DMS114 treated with DMSO at 0.1 percent for 48 hours (cell line): ENCODE measurements at regions not wholly inside any gene's neighbourhood (a gene's known extent, or its start where the extent isn't known, plus 50 kb on each side); places are given as distances from the start of the nearest gene placed in this dataset.
A peak's percentile ranks its signal among the peaks of the same experiment; 100 is the strongest.

Experiments used
- DNase-seq: peaks from one replicate; lab custom pipeline; 2025; ENCODE audit not compliant: unreplicated experiment; lab: John Stamatoyannopoulos, UW

DNA sequence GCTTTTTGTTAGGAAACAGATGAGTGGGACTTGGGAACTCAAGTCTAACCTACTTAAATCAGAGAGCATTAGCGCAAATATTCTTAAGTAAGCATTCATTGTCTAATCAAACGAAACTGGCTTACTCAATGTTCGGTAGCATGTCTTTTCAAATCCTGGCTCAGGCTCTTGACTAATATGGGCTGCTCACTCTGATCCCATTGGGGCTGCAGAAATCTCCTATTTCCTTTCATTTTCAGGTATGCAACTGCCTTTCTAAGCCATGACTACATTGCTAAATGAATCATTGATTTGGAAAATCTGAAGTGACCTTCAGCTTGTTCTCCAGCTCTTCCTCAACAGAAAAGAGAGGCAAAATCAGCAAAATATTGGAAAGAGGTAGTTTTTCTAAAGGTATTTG lies 2084.4 kb upstream of the PIK3C3 start:
- DNase-seq = no peak

- no peak for DNase-seq
These were observed 2091.1 kb upstream of the PIK3C3 start for GRCh38 chr18:39863916-39864315.

DNA sequence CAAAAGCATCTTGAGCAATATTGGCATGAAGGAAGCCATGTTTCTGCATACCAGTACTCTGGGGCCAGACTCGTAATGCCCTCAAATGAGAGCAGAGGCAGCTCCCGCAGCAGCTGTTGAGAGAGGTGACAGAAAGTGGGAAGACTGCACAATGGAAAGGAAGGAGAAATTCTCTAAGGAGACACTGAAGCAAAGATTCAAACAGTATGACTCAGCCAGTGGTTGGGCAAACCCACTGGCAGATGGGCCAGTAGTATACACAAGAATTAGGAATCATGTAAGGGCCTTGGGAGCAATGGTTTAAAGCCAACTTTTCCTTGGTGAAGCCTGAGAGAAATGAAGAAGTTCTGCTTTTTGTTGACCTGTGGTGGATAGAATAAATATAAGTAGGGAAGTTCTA lies 2092.7 kb upstream of the PIK3C3 start:
- DNase-seq = no peak

- DNase-seq = no peak
These were observed 2100.7 kb upstream of the PIK3C3 start for GRCh38 chr18:39854291-39854690.

- DNase-seq = no peak
These were observed 2108.8 kb upstream of the PIK3C3 start for GRCh38 chr18:39846265-39846664.

GRCh38 chr18:39845631-39846030 lies 2109.4 kb upstream of the PIK3C3 start:
- no peak for DNase-seq

GRCh38 chr18:39845106-39845505 lies 2109.9 kb upstream of the PIK3C3 start:
- no peak for DNase-seq

GRCh38 chr18:39843546-39843945 lies 2111.5 kb upstream of the PIK3C3 start:
- DNase-seq = no peak

DNA sequence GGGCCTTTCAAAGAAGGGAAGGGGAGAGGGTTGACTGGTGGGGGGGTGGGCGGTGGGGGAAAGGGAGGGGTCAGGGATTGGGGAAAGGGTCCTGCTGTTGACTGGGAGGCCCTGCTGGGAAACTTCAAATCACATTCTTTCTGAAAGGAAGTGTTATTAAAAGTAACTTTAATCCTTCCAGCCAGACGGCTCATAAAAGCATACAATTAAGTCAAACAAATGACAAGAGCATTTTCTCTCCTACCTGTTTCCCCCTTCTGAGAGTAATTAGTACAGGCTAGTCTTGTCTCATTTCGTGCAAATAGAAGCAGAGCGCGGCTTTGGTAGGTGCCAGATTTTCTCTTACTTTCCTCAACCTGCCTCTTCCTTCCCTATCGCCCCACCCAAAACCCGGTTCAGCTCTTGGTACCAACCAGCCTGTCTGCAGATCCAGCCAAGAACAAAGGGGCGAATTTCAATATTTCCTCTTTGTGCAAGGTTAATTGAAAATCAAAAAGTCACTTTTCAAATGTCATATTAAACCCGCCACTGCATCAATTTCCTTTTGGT lies 2112.6 kb upstream of the PIK3C3 start:
- DNase-seq = no peak

- DNase-seq = peak; percentile 51
These were observed 2113.3 kb upstream of the PIK3C3 start for GRCh38 chr18:39841482-39842365.

GRCh38 chr18:39840856-39841481 lies 2114.1 kb upstream of the PIK3C3 start:
- no peak for DNase-seq

DNA sequence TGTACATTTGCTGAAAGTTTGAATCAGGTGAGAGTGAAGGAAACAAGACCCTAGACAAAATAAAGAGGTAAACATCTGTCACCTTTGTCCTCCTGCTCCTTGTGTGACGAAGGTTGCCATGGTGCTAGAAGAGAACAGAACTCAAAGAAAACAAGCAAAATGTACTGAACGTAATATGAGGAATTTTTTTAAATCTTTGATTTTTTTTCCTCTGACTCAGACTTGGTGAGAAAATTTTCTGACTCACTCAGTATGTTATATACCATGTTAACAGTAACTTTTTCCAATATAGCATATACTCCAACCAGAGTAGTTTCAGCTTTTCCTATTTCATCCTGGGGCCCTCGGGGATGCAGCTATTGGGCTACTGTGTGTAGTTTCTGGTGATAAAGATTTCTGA lies 2114.6 kb upstream of the PIK3C3 start:
- DNase-seq = no peak

GRCh38 chr18:39839782-39840181 lies 2115.3 kb upstream of the PIK3C3 start:
- DNase-seq = no peak

- DNase-seq = no peak
These were observed 2116.2 kb upstream of the PIK3C3 start for GRCh38 chr18:39838831-39839230.

- DNase-seq = no peak
These were observed 2119.6 kb upstream of the PIK3C3 start for GRCh38 chr18:39835303-39836030.

- no peak for DNase-seq
These were observed 2120.4 kb upstream of the PIK3C3 start for GRCh38 chr18:39834636-39835035.

DNA sequence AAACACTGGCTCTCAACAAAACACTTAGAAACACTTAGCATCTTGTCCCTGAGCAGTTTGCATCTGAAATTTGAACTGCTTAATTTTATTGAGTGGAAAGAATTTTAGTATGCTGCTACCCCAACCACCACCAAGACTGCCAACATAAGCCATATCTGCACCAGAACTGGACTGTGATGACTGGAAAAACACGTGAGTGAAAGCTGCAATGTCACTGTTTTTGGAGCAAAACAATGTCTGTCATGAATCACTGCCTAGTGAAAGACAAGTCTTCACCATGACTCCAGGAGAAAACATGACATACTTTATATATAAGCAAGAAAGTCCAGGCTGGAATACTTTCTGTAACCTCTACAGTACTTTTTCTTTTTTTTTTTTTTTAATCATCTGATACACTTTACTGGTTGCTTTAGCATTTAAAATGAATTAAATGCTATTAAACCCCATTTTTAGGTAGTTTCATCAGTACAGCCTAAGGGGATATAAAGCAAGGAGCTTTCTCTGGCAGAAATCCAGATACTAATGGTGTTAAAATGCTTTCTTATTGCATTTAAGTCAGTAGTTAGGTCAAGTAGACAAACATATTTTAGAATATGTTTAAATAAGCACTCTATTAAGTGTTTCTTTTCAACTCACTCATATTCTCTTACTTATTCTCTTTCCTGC lies 2129.4 kb upstream of the PIK3C3 start:
- no peak for DNase-seq

DNA sequence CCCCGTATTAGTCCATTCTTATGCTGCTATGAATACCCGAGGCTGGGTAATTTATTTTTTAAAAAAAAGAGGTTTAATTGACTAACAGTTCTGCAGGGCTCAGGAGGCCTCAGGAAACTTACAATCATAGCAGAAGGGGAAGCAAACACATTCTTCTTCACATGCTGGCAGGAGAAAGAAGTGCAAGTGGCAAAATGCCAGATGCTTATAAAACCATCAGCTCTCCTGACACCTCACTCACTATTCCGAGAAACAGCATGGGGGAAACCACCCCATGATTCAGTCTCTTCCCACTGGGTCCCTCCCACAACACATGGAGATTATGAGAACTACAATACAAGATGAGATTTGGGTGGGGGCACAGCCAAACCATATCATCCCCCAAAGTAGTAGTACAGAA lies 2148.5 kb upstream of the PIK3C3 start:
- DNase-seq = no peak

- no peak for DNase-seq
These were observed 2149.8 kb upstream of the PIK3C3 start for GRCh38 chr18:39805218-39805617.

DNA sequence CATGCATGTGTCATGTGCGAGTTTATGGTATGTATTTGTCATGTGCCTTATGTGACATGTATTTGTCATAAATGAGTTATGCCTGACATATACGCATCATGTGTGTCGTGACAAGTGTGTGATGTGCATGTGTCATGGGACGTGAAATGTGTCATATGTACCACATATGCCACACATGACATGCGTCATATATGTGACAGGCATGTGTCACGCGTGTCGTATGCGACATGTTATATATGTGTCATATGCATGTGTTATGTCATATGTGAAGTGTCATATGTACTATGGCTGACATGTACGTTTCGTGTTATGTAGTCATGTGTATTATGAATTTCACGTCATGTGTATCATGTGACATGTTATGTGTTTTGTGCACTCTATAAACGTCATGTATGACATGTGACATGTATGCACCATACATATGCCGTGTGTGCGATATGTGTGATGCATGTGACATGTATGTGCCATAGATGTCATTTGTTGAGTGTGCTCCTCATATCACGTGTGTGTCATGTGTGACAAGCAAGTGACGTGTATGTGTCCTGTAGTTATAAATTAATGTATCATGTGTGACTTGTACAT lies 2152.3 kb upstream of the PIK3C3 start:
- no peak for DNase-seq

GRCh38 chr18:39801848-39802247 lies 2153.2 kb upstream of the PIK3C3 start:
- DNase-seq = no peak
